ENCODE measurements at regions not wholly inside any gene's neighbourhood (a gene's known extent, or its start where the extent isn't known, plus 50 kb on each side); places are given as distances from the start of the nearest gene placed in this dataset.

DNA sequence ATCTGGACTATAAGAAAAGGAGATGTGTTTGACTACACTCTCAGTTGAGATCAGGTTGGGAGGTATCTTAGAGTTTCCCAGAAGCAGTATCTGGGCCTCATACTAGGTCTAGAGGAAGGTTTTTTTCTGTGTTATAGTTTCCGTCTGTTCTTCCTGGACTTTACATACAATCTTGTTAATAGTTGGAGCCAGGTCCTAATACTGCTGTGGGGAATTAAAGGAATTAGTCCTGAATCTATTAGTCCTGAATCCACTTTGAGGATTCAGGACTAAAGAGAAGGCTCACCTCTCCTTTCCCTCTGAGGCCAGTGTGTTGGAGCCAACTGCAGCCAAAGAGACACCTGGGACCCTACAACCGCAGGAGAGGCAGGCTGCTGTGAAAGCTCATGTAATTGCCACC lies 445.7 kb upstream of the CLINT1 start:
- no peaks in the 10 kb centered on the region for H3F3A ChIP-seq (ENCODE audit: insufficient read depth, low read depth)
- no peak overlapping the region for H3K4me3 ChIP-seq
- no peak overlapping the region for H3K27ac ChIP-seq
- H3K4me1 ChIP-seq (replicated peaks; ENCODE audit: insufficient read depth) = no peaks in the 10 kb centered on the region
- no peak for DNase-seq
- no peak overlapping the region for H2AFZ ChIP-seq
- BruUV-seq (replicated peaks) = no TSS peak
- no peaks in the 10 kb centered on the region for H3K9me3 ChIP-seq (ENCODE audit: insufficient read depth, low read depth)
- no peak overlapping the region for H3K4me2 ChIP-seq
- POLR2A ChIA-PET (ENCODE audit: unreplicated experiment) = no interaction called here
- intact Hi-C loops (cut with micrococcal nuclease; ENCODE audit: unreplicated experiment) = no loop called here
- CTCF ChIA-PET = no interaction called here
- H3K9me2 ChIP-seq (ENCODE audit: insufficient read depth) = no peaks in the 10 kb centered on the region
- TF ChIP-seq, protein P1, sequence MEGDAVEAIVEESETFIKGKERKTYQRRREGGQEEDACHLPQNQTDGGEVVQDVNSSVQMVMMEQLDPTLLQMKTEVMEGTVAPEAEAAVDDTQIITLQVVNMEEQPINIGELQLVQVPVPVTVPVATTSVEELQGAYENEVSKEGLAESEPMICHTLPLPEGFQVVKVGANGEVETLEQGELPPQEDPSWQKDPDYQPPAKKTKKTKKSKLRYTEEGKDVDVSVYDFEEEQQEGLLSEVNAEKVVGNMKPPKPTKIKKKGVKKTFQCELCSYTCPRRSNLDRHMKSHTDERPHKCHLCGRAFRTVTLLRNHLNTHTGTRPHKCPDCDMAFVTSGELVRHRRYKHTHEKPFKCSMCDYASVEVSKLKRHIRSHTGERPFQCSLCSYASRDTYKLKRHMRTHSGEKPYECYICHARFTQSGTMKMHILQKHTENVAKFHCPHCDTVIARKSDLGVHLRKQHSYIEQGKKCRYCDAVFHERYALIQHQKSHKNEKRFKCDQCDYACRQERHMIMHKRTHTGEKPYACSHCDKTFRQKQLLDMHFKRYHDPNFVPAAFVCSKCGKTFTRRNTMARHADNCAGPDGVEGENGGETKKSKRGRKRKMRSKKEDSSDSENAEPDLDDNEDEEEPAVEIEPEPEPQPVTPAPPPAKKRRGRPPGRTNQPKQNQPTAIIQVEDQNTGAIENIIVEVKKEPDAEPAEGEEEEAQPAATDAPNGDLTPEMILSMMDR (conservative IDR thresholded peaks at IDR 0.05) = no peak
- no peak for TF ChIP-seq EZH2 (IDR thresholded peaks at IDR 0.05; ENCODE audit: low read depth)
- no peaks in the 10 kb centered on the region for H3K36me3 ChIP-seq (ENCODE audit: low read depth)
- H3K27me3 ChIP-seq (ENCODE audit: insufficient read depth, low read depth) = 0 out of 2 replicates have a peak, but pooled peaks cover 4% of the 10 kb centered on the region
- no peaks in the 10 kb centered on the region; the same call in 1 of the 2 replicates for H4K20me1 ChIP-seq (ENCODE audit: insufficient read depth)
- no peaks in the 10 kb centered on the region for H3K79me2 ChIP-seq (ENCODE audit: low read depth)

DNA sequence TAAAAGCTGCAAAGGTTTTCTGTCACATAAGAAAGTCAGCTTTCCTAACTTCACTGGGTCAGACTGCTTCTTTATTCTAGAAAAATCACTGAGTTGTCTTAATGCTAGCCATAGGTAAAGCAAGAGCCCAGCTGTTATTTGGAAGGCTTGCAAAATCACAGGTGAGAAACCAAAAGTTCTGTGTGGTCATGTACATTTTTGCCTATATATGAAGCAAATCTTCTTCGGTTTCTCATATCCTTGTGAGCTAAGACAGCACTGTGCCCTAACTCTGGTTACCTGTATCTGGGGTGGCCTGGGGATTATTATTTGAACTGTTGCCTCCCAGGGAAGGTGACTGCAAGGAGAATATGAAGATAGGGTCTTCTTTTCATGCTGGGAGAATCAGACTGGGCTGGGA lies 444.9 kb upstream of the CLINT1 start:
- no peak for DNase-seq
- Histone ChIP-seq H3K4me1 (replicated peaks; ENCODE audit: insufficient read depth) (no peaks in the 10 kb centered on the region), H3K27me3 (ENCODE audit: insufficient read depth, low read depth) (0 out of 2 replicates have a peak, but pooled peaks cover 4% of the 10 kb centered on the region), H3K36me3 (ENCODE audit: low read depth) (no peaks in the 10 kb centered on the region), H3K4me2 (no peak overlapping the region), H4K20me1 (ENCODE audit: insufficient read depth) (no peaks in the 10 kb centered on the region; the same call in 1 of the 2 replicates), H3K27ac (no peak overlapping the region), H3K9me3 (ENCODE audit: insufficient read depth, low read depth) (no peaks in the 10 kb centered on the region), H3K4me3 (no peak overlapping the region), H2AFZ (no peak overlapping the region), H3K9me2 (ENCODE audit: insufficient read depth) (no peaks in the 10 kb centered on the region), H3F3A (ENCODE audit: insufficient read depth, low read depth) (no peaks in the 10 kb centered on the region), H3K79me2 (ENCODE audit: low read depth) (no peaks in the 10 kb centered on the region)
- POLR2A ChIA-PET (ENCODE audit: unreplicated experiment) = no interaction called here
- intact Hi-C loops (cut with micrococcal nuclease; ENCODE audit: unreplicated experiment) = no loop called here
- BruUV-seq (replicated peaks) = no TSS peak
- CTCF ChIA-PET = no interaction called here
- TF ChIP-seq, protein P1 (conservative IDR thresholded peaks at IDR 0.05) = no peak
- no peak for TF ChIP-seq EZH2 (IDR thresholded peaks at IDR 0.05; ENCODE audit: low read depth)

DNA sequence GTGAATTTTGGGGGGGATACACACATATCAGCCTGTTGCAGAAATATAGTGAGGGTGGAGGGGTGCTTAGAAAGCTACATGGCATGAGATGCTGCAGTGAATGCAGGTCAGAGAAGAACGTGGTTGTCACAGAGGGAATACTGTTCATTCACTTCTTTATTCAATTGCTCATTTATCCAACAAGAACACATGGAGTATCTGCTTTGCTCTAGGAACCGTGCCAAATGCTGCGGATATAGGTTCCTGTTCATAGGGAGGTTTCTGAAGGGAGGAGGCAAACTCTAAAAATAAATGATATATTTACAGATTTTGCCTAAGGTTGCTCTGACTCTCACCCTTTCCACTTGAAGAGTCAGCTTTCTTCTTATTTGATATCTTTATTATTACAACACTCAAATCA lies 444.3 kb upstream of the CLINT1 start:
- H3K9me3 ChIP-seq (ENCODE audit: insufficient read depth, low read depth) = no peaks in the 10 kb centered on the region
- no peaks in the 10 kb centered on the region for H3K36me3 ChIP-seq (ENCODE audit: low read depth)
- H4K20me1 ChIP-seq (ENCODE audit: insufficient read depth) = no peaks in the 10 kb centered on the region; the same call in 1 of the 2 replicates
- H3K4me2 ChIP-seq = no peak overlapping the region
- no peak overlapping the region for H3K27ac ChIP-seq
- intact Hi-C loops (cut with micrococcal nuclease; ENCODE audit: unreplicated experiment) = no loop called here
- CTCF ChIA-PET = no interaction called here
- no peaks in the 10 kb centered on the region for H3K79me2 ChIP-seq (ENCODE audit: low read depth)
- POLR2A ChIA-PET (ENCODE audit: unreplicated experiment) = no interaction called here
- H3K27me3 ChIP-seq (ENCODE audit: insufficient read depth, low read depth) = 0 out of 2 replicates have a peak, but pooled peaks cover 4% of the 10 kb centered on the region
- no peaks in the 10 kb centered on the region for H3K9me2 ChIP-seq (ENCODE audit: insufficient read depth)
- no peaks in the 10 kb centered on the region for H3K4me1 ChIP-seq (replicated peaks; ENCODE audit: insufficient read depth)
- H2AFZ ChIP-seq = no peak overlapping the region
- no peak overlapping the region for H3K4me3 ChIP-seq
- TF ChIP-seq, protein P1 (conservative IDR thresholded peaks at IDR 0.05) = no peak
- no peak for TF ChIP-seq EZH2 (IDR thresholded peaks at IDR 0.05; ENCODE audit: low read depth)
- H3F3A ChIP-seq (ENCODE audit: insufficient read depth, low read depth) = no peaks in the 10 kb centered on the region
- DNase-seq = no peak
- no TSS peak for BruUV-seq (replicated peaks)
